CD4-positive, alpha-beta T cell treated with Interleukin-4 for 1 hour (primary cell): ENCODE measurements at regions not wholly inside any gene's neighbourhood (a gene's known extent, or its start where the extent isn't known, plus 50 kb on each side); places are given as distances from the start of the nearest gene placed in this dataset.
A peak's percentile ranks its signal among the peaks of the same experiment; 100 is the strongest.
"Not testable (repeated sequence)": the region's sequence is repeated elsewhere in the genome, so short reads cannot be mapped to it uniquely, and the experiment has no call there.

Source experiments
- DNase-seq, 2 donors: peaks; one replicate each; pipeline ENCODE4 v3.0.0-alpha.2; 2020 to 2022

- DNase-seq, result no peak
Measured at GRCh38 chr5:40276426-40277102, 403.2 kb upstream of the PTGER4 start.

GRCh38 chr5:40274568-40274967 lies 405.1 kb upstream of the PTGER4 start:
- no peak for DNase-seq

- no peak for DNase-seq
Measured at GRCh38 chr5:40273936-40274335, 405.8 kb upstream of the PTGER4 start.

GRCh38 chr5:40271476-40271875 lies 408.2 kb upstream of the PTGER4 start:
- DNase-seq, result no peak

GRCh38 chr5:40270274-40270845 lies 409.4 kb upstream of the PTGER4 start:
- DNase-seq, result no peak

GRCh38 chr5:40268088-40268487 lies 411.6 kb upstream of the PTGER4 start:
- DNase-seq, result no peak

- DNase-seq, result no peak
Measured at GRCh38 chr5:40266952-40267351, 412.8 kb upstream of the PTGER4 start.

- DNase-seq, result no peak
Measured at GRCh38 chr5:40261984-40262383, 417.7 kb upstream of the PTGER4 start.

GRCh38 chr5:40260361-40260760 lies 419.4 kb upstream of the PTGER4 start:
- DNase-seq, result no peak

GRCh38 chr5:40258222-40258621 lies 421.5 kb upstream of the PTGER4 start:
- no peak for DNase-seq

- no peak for DNase-seq
Measured at GRCh38 chr5:40240671-40241070, 439.0 kb upstream of the PTGER4 start.

GRCh38 chr5:40240111-40240510 lies 439.6 kb upstream of the PTGER4 start:
- DNase-seq, result no peak

GRCh38 chr5:40238066-40238745 lies 441.5 kb upstream of the PTGER4 start:
- DNase-seq, result no peak

GRCh38 chr5:40235471-40236400 lies 444.0 kb upstream of the PTGER4 start:
- no peak for DNase-seq

- no peak for DNase-seq
Measured at GRCh38 chr5:40233268-40233667, 446.4 kb upstream of the PTGER4 start.

- no peak for DNase-seq
Measured at GRCh38 chr5:40227931-40228330, 451.8 kb upstream of the PTGER4 start.

GRCh38 chr5:40227366-40227765 lies 452.3 kb upstream of the PTGER4 start:
- no peak for DNase-seq

- DNase-seq, result no peak
Measured at GRCh38 chr5:40226906-40227305, 452.8 kb upstream of the PTGER4 start.

GRCh38 chr5:40225147-40225546 lies 454.6 kb upstream of the PTGER4 start:
- DNase-seq, result not testable (repeated sequence)

- DNase-seq, result no peak
Measured at GRCh38 chr5:40224421-40224820, 455.3 kb upstream of the PTGER4 start.

- peak in 1 of 2 donors; percentile 53 for DNase-seq
Measured at GRCh38 chr5:40223884-40224402, 455.8 kb upstream of the PTGER4 start.

- DNase-seq, result no peak
Measured at GRCh38 chr5:40221796-40222195, 457.9 kb upstream of the PTGER4 start.

- DNase-seq, result no peak
Measured at GRCh38 chr5:40221255-40221654, 458.5 kb upstream of the PTGER4 start.
